SK-N-SH treated with all-trans-retinoic acid at 6 μM for 48 hours (cell line): ENCODE measurements at regions not wholly inside any gene's neighbourhood (a gene's known extent, or its start where the extent isn't known, plus 50 kb on each side); places are given as distances from the start of the nearest gene placed in this dataset.

ENCODE experiments used
- ATAC-seq: fragments of 200-7000 bp; cut with Tn5 transposase; 3 replicates; pipeline ENCODE4 v1.9.1; 2020; ENCODE audit warnings: mild to moderate bottlenecking, moderate library complexity
- BACH2 ChIP-seq: fragments of 250-450 bp; sonication (Bioruptor Pico); IDR thresholded peaks from 2 replicates; pipeline ENCODE4 v1.9.0; 2021; ENCODE audit warnings: mild to moderate bottlenecking, borderline replicate concordance
- CSDC2 ChIP-seq: fragments of 250-450 bp; sonication (Bioruptor Pico); IDR thresholded peaks from 2 replicates; pipeline ENCODE4 v1.5.0; 2020; ENCODE audit warnings: mild to moderate bottlenecking, moderate library complexity
- ESRRG ChIP-seq: fragments of 250-450 bp; sonication (Bioruptor Pico); IDR thresholded peaks from 2 replicates; pipeline ENCODE4 v1.6.1; 2021; ENCODE audit warnings: mild to moderate bottlenecking
- GLIS3 ChIP-seq: fragments of 250-450 bp; sonication (Bioruptor Pico); IDR thresholded peaks from 2 replicates; pipeline ENCODE4 v1.5.0; 2020; ENCODE audit warnings: mild to moderate bottlenecking, moderate library complexity
- OSR1 ChIP-seq: fragments of 250-450 bp; sonication (Bioruptor Pico); IDR thresholded peaks from 2 replicates; pipeline ENCODE4 v1.8.0; 2022; ENCODE audit warnings: moderate library complexity, mild to moderate bottlenecking, inconsistent platforms
- PPARA ChIP-seq: fragments of 250-450 bp; sonication (Bioruptor Pico); IDR thresholded peaks from 2 replicates; pipeline ENCODE4 v1.5.0; 2020; ENCODE audit warnings: mild to moderate bottlenecking, borderline replicate concordance
- RARB ChIP-seq: fragments of 250-450 bp; sonication (Bioruptor Pico); IDR thresholded peaks from 2 replicates; pipeline ENCODE4 v1.8.0; 2021; ENCODE audit warnings: mild to moderate bottlenecking, moderate library complexity
- SNAI2 ChIP-seq: fragments of 250-450 bp; sonication (Bioruptor Pico); IDR thresholded peaks from 2 replicates; pipeline ENCODE4 v1.5.0; 2020; ENCODE audit warnings: mild to moderate bottlenecking, moderate library complexity
- TCF4 ChIP-seq: fragments of 250-450 bp; sonication (Bioruptor Pico); IDR thresholded peaks from 2 replicates; pipeline ENCODE4 v1.8.0; 2021; ENCODE audit warnings: mild to moderate bottlenecking, moderate library complexity, borderline replicate concordance
- TOX ChIP-seq: fragments of 250-450 bp; sonication (Bioruptor Pico); IDR thresholded peaks from 2 replicates; pipeline ENCODE4 v1.8.0; 2021; ENCODE audit warnings: mild to moderate bottlenecking, moderate library complexity, borderline replicate concordance
- ZC3H10 ChIP-seq: fragments of 250-450 bp; sonication (Bioruptor Pico); IDR thresholded peaks from 2 replicates; pipeline ENCODE4 v1.5.1; 2021; ENCODE audit warnings: mild to moderate bottlenecking, moderate library complexity
- ZFP3 ChIP-seq: fragments of 250-450 bp; sonication (Bioruptor Pico); IDR thresholded peaks from 2 replicates; pipeline ENCODE4 v1.5.0; 2020; ENCODE audit warnings: mild to moderate bottlenecking, moderate library complexity
- ZFP30 ChIP-seq: fragments of 450-650 bp; formaldehyde crosslinking; IDR thresholded peaks from 2 replicates; pipeline ENCODE4 v1.5.0; 2022; ENCODE audit warnings: mild to moderate bottlenecking, moderate library complexity
- ZNF565 ChIP-seq: fragments of 450-650 bp; formaldehyde crosslinking; conservative IDR thresholded peaks from 2 replicates; pipeline ENCODE4 v1.5.0; 2020; ENCODE audit warnings: low read depth, mild to moderate bottlenecking, moderate library complexity
- ZNF70 ChIP-seq: fragments of 450-650 bp; formaldehyde crosslinking; IDR thresholded peaks from 2 replicates; pipeline ENCODE4 v1.5.0; 2020; ENCODE audit warnings: mild to moderate bottlenecking, moderate library complexity
- ZNF8 ChIP-seq: fragments of 450-650 bp; formaldehyde crosslinking; IDR thresholded peaks from 2 replicates; pipeline ENCODE4 v1.5.0; 2020; ENCODE audit warnings: mild to moderate bottlenecking, moderate library complexity
- TF ChIP-seq, protein P1 (sequence below): fragments of 250-450 bp; sonication (Bioruptor Pico); IDR thresholded peaks from 2 replicates; pipeline ENCODE4 v1.5.1; 2021; ENCODE audit warnings: mild to moderate bottlenecking, moderate library complexity
- TF ChIP-seq, protein P2 (sequence below): fragments of 250-450 bp; sonication (Bioruptor Pico); IDR thresholded peaks from 2 replicates; pipeline ENCODE4 v1.5.0; 2020; ENCODE audit warnings: mild to moderate bottlenecking, moderate library complexity
- TF ChIP-seq, protein P3 (sequence below): fragments of 250-450 bp; sonication (Bioruptor Pico); IDR thresholded peaks from 2 replicates; pipeline ENCODE4 v1.8.0; 2020; ENCODE audit warnings: mild to moderate bottlenecking, moderate library complexity, borderline replicate concordance

DNA sequence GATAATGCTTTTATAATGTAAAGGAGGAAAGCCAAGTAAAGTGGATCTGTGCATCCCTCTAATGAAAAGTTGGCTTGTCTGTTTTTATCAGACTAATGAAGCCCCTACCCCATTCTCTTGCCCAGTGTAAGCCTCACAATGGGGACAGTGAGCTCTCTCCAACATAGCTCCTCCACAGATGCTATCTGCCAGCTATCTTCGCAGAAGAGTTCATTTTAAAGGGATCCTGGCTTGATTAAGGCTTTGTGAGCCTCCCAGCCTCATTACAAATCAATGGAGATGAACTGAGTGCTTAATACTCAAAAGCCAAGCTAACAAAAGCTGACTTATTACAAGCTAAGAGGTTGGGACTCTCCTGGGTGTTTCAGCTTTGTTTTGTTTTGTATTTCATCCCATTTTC is 514.7 kb downstream of the NUF2 start (continued):
- TF ChIP-seq ZFP3 = no peak
- no peak for TF ChIP-seq TCF4 (CRISPR knock-in tag)

DNA sequence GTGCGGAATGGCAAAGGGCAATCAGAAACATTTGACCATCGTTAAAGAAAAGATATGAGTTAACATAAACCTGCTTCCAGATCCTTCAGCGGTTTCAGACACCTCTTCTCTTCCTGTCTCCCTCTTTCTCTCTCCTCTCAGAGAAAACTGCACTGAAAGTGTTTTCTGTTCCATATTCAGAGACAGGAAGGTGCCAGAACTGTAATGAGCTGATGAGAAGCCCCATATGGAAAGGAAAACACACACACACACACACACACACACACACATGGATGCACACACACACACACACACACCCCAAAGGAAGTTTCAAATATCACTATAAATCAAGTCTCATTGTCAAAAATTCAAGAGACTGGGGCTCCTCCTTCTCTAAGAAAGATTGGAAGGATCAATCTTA is 515.5 kb downstream of the NUF2 start:
- no peak for TF ChIP-seq GLIS3 (CRISPR knock-in tag)
- no peak for TF ChIP-seq ZNF70 (CRISPR knock-in tag)
- no peak for TF ChIP-seq CSDC2
- TF ChIP-seq ESRRG (CRISPR knock-in tag) = no peak
- TF ChIP-seq, all 23 proteins: peak for 0
- ATAC-seq = no peak

DNA sequence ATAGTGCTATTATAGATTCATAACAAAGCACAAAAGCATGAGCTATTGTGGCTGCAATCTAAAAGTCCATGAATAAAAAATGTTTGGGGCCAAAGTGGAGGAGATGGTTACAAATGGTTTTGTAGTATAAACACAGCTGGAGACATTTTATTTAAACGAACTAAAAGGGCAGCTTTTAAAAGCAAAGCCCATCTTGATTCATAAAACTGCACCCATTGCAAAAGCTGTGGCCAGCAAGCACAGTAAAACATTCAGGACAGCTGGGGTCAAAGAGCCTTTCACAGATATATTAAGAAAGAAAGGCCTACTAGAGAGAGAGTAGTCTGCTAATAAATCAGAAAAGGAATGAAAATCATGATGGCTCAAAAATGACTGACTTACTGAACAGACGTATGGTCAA is 520.8 kb downstream of the NUF2 start:
- TF ChIP-seq OSR1 (CRISPR knock-in tag) (no peak), ZNF70 (CRISPR knock-in tag) (no peak), ZC3H10 (CRISPR knock-in tag) (no peak), TOX (CRISPR knock-in tag) (no peak), SNAI2 (CRISPR knock-in tag) (no peak), ZFP3 (no peak)
- TF ChIP-seq, protein P1, sequence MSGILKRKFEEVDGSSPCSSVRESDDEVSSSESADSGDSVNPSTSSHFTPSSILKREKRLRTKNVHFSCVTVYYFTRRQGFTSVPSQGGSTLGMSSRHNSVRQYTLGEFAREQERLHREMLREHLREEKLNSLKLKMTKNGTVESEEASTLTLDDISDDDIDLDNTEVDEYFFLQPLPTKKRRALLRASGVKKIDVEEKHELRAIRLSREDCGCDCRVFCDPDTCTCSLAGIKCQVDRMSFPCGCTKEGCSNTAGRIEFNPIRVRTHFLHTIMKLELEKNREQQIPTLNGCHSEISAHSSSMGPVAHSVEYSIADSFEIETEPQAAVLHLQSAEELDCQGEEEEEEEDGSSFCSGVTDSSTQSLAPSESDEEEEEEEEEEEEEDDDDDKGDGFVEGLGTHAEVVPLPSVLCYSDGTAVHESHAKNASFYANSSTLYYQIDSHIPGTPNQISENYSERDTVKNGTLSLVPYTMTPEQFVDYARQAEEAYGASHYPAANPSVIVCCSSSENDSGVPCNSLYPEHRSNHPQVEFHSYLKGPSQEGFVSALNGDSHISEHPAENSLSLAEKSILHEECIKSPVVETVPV (CRISPR knock-in tag) = no peak
- ATAC-seq = no peak

DNA sequence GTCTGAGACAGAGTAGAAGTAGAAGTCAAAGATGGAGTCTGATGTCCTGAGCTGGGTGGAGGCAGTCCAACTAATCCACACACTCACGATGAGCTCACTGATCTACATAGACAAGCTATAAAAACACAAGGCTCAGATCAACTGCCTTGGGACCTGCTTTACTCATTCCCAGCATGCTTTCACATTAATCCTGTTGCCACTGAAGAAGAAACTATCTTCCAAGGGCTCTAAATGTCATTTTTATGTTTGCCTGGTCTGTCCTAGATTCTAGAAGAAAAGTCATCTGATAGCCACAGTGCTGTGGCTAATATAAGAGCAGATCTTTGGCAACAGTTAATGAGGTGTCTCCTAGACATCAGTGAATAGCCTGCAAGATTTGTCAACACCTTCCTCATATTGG is 522.7 kb downstream of the NUF2 start:
- no peak for ATAC-seq
- no peak for TF ChIP-seq ZFP30 (CRISPR knock-in tag)
- no peak for TF ChIP-seq ESRRG (CRISPR knock-in tag)
- TF ChIP-seq SNAI2 (CRISPR knock-in tag) = no peak
- no peak for TF ChIP-seq OSR1 (CRISPR knock-in tag)
- TF ChIP-seq PPARA (CRISPR knock-in tag) = no peak
- TF ChIP-seq BACH2 = no peak
- TF ChIP-seq, protein P2, sequence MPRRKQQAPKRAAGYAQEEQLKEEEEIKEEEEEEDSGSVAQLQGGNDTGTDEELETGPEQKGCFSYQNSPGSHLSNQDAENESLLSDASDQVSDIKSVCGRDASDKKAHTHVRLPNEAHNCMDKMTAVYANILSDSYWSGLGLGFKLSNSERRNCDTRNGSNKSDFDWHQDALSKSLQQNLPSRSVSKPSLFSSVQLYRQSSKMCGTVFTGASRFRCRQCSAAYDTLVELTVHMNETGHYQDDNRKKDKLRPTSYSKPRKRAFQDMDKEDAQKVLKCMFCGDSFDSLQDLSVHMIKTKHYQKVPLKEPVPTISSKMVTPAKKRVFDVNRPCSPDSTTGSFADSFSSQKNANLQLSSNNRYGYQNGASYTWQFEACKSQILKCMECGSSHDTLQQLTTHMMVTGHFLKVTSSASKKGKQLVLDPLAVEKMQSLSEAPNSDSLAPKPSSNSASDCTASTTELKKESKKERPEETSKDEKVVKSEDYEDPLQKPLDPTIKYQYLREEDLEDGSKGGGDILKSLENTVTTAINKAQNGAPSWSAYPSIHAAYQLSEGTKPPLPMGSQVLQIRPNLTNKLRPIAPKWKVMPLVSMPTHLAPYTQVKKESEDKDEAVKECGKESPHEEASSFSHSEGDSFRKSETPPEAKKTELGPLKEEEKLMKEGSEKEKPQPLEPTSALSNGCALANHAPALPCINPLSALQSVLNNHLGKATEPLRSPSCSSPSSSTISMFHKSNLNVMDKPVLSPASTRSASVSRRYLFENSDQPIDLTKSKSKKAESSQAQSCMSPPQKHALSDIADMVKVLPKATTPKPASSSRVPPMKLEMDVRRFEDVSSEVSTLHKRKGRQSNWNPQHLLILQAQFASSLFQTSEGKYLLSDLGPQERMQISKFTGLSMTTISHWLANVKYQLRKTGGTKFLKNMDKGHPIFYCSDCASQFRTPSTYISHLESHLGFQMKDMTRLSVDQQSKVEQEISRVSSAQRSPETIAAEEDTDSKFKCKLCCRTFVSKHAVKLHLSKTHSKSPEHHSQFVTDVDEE (CRISPR knock-in tag) = no peak
- no peak for TF ChIP-seq ZFP3

DNA sequence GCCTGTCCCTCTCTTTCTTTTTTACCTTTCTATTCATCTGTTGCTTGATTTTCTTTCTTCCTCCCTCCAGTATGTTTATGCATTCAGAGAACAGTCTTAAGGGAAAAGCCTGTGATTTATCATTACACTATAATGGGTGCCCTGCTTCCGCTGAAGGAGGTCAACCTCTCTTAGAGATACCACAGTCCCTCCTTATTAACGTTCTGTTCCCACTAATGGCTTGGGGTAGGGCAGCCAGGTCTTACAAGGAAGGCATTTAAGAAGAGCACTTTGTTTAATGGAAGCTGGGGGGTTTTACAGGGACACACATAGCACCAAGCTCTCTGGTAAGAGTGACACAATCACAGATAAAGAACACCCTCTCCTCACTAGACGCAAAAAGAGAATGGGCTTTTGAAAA is 523.5 kb downstream of the NUF2 start:
- TF ChIP-seq, protein P2 (CRISPR knock-in tag) = no peak
- TF ChIP-seq ZNF565 (CRISPR knock-in tag) (no peak), TOX (CRISPR knock-in tag) (no peak), GLIS3 (CRISPR knock-in tag) (no peak), OSR1 (CRISPR knock-in tag) (no peak), ESRRG (CRISPR knock-in tag) (no peak), ZFP3 (no peak), RARB (no peak), BACH2 (no peak), ZNF8 (CRISPR knock-in tag) (no peak), CSDC2 (no peak), PPARA (CRISPR knock-in tag) (no peak)
- no peak for ATAC-seq

DNA sequence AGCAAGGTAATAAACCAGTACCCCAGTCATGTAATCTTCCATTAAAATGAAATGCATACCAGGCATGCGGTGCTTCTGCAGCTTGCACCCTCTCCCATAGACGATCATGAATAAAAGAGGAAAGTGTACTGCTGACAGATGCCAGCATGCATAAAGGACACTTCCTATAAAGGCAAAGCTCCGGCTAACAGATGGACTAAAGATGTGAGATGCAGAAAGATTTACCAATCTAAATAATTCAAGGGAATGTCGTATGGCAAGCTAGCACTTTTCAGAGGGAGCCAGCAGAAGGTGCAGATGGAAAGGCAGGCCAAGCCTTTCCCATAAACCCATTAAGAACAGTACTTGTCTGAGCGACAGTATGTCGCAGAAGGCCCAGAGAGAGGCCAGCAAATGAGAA is 542.0 kb downstream of the NUF2 start:
- no peak for ATAC-seq
- TF ChIP-seq BACH2 (no peak), CSDC2 (no peak), RARB (no peak), ZNF8 (CRISPR knock-in tag) (no peak), SNAI2 (CRISPR knock-in tag) (no peak), TOX (CRISPR knock-in tag) (no peak)
- TF ChIP-seq, protein P2 (CRISPR knock-in tag) = no peak
- TF ChIP-seq, protein P3, sequence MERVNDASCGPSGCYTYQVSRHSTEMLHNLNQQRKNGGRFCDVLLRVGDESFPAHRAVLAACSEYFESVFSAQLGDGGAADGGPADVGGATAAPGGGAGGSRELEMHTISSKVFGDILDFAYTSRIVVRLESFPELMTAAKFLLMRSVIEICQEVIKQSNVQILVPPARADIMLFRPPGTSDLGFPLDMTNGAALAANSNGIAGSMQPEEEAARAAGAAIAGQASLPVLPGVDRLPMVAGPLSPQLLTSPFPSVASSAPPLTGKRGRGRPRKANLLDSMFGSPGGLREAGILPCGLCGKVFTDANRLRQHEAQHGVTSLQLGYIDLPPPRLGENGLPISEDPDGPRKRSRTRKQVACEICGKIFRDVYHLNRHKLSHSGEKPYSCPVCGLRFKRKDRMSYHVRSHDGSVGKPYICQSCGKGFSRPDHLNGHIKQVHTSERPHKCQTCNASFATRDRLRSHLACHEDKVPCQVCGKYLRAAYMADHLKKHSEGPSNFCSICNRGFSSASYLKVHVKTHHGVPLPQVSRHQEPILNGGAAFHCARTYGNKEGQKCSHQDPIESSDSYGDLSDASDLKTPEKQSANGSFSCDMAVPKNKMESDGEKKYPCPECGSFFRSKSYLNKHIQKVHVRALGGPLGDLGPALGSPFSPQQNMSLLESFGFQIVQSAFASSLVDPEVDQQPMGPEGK (CRISPR knock-in tag) = no peak
- TF ChIP-seq, protein P1 (CRISPR knock-in tag) = no peak
